NCI-H748 (cell line): ENCODE measurements at regions not wholly inside any gene's neighbourhood (a gene's known extent, or its start where the extent isn't known, plus 50 kb on each side); places are given as distances from the start of the nearest gene placed in this dataset.

Experiments
- DNase-seq: peaks from one replicate; lab custom pipeline; 2025; ENCODE audit not compliant: unreplicated experiment; lab: John Stamatoyannopoulos, UW

DNA sequence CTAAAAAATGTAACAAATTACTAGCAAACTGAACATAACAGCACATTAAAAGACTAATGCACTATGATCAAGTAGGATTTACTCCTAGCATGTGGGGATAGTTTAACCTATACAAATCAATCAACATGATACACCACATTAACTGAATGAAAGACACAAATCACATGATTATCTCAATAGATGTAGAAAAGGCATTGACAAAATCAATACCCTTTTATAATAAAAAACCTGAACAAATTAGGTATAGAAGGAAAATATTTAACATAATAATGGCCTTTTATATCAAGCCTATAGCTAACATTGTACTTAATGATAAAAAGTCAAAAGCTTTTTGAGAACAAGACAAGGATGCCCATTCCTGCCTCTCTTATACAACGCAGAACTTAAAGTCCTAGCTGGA, 540.0 kb downstream of the RERGL start:
- DNase-seq, result no peak

DNA sequence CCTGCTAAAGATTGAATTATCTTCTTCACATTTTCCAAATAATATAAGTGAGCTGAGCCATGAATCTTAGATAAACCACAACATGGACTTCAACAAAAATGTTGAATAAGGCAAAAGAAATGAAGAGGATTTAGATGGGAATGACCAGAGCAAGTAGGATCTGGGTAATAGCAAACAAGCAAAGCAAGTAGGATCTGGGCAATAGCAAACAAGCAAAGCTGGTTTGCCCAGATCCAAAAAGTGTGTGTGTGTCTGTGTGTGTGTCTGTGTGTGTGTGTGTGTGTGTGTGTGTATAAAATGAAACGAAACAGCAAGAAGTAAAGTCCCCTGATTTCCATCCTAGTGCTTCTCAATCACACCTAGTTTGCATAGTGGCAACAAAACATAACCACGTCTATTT, 549.1 kb downstream of the RERGL start:
- no peak for DNase-seq

DNA sequence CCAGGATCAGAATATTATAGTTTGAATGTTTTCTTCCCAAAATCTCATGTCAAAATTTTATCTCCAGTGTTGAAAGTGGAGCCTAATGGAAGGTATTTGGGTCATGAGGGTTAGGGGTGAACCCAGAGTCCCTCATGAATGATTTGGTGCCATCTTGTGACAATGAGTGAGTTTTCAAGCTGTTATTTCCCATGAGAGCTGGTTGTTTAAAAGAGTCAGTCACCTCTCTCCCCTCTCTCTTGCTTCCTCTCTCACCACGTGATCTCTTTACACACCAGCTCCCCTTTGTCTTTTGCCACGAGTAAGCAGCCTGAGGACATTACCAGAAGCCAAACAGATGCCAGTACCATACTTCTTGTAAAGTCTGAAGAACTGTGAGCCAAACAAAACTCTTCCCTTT, 561.6 kb downstream of the RERGL start:
- DNase-seq, result peak; percentile 9

DNA sequence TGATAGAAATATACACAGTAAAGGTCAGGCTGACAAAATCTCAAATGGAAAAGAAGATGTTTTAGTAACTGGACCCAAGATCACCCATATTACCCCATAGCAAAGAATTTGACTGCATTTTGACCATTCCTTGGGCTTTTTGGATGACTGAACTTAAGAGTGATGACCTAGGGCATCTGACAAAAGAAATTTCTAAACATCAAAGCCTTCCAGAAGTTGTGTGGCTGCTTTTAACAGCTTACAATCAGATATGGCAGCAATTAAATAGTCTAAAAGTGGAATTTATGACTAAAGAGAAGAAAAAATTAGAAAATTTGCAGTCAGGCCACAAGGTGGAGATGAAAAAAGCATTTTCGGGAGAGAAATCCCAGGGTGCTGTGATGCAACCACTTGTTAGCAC, 563.0 kb downstream of the RERGL start:
- DNase-seq, result no peak

DNA sequence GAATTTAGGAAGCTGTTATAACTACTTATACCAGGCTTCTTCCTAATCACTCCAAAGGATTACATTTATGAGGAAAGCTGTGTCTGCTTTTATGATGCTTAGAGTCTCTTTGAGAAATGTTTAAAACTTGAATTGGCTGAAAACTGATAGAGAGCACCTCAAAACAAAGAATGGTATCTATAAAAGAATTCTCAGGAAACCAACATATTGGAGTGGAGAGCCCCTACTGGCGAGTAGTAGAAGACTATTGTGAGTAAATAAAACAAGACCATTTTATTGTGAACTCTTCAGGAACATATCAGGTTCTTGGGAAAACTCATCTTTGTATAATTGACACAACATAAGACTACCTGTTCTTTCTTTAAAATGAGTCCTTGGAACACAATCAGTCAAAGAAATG, 578.6 kb downstream of the RERGL start:
- DNase-seq, result no peak

DNA sequence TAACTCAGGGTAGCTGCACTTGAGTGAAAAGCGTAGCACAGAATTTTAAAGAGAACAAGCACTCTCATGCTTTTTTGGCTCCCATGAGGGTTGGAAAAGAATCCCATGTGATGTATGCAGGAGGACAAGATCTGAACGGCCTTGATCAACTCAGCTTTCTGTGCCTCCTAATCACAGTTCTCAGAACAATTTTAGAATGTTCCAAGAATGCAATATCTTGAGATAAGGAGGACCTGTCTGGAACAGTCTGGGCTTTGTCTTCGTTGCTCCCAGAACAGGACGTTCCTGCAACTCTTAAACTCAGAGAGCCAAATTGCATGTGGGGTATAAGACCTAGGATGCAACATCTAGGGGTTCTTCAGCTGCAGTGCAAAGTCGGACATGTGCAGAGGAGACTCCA, 582.7 kb downstream of the RERGL start:
- no peak for DNase-seq

DNA sequence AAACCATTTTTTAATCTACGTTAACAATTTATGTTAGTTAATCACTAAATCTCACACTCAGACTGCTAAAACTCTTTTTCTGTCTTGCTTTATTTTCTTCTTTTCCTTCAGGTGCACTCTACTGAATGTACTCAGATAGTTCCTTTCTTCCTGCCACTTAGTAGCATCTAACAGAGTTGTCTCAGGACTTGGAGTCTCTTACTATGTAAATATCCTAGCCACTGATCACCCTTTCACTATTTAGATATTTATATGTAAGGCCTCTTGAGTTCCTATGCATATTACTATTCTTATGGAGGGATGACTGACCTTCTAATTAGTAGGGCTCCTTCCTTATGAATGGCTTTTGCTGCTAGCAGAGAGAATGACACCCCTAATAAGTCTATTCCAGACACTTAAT, 586.3 kb downstream of the RERGL start:
- DNase-seq, result no peak

DNA sequence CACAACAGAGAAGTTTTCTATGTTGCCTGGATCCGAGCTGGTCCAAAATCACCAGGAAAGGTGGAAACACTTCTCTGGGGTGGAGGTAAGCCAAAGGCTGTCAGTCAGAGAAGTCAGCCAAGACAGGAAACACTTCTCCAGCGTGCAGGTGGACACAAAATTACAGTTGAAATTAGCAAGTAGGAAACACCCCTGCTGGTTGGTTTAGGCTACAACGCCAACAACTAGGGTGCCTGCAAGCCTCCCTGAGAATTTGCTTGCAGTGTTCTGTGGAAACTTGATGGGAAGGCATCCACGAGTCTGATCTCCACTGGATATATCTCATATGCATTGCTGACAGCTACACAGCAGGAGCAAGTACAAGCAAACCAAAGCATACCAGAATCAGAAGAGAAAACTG, 600.5 kb downstream of the RERGL start:
- DNase-seq, result no peak

DNA sequence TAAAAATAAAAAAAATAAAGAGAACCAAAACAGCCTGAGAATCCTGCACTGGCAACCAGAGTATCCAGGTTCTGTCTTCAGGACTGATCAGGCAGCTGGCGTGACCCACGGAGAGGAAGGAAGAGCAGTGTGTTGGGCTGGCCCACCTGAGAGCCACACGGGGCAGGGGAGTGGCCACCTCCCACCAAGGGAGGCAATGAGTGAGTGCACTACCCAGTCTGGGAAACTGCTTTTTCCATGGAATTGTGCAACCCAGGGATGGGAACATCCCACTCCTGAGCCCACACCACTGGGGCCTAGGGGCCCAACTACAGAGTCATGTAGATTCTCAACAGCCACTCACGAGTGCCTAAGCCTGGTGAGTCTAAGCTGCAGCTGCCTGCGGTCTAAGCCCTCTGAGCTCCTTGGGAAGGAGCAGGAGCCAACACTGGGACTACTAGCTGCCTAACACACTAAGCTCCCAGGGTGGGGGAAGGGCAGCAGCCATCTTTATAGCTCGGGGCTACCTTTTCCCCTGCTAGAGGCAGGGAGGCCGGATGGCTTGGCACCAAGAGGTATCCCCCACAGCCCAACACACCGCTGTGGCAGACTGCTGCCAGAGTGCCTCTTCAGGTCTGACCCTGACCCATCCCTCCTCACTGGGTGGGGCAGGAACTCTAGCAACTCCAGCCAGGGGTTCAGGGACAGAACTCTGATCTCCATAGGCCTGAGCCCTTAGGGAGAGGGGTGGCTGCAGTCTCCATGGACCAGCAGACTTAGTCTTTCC, 610.9 kb downstream of the RERGL start:
- DNase-seq, result no peak

DNA sequence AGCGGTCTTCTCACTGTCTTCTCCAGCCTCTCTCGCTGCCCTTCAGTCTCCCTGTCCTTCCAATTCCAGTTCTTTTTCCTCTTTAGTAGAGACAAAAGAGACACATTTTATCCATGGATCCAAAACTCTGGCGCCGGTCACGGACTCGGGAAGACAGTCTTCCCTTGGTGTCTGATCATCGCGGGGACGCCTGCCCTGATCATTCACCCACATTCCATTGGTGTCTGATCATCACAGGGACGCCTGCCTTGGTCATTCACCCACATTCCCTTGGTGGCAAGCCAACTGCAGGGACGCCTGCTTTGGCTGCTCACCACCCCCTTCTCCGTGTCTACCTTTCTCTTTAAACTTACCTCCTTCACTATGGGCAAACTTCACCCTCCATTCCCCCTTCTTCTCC, 619.5 kb downstream of the RERGL start:
- DNase-seq, result no peak

DNA sequence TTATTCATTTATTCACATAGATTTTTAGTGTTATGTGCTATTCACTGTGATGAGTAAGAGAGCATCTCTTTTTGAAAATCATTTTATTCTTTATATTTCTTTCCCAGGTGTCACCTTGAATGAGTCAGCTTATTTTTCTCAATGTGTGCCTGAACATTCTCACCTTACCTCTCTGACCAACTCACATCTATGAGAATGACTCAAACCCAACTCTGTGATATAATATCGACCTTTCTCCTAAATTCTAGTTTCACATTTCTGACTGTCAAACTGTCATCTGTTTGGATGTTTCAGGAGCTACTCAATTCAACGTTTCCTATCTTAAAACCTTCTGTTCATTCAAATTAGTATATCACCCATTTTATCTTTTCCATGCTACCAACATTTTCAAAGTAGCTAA, 630.8 kb downstream of the RERGL start:
- no peak for DNase-seq

DNA sequence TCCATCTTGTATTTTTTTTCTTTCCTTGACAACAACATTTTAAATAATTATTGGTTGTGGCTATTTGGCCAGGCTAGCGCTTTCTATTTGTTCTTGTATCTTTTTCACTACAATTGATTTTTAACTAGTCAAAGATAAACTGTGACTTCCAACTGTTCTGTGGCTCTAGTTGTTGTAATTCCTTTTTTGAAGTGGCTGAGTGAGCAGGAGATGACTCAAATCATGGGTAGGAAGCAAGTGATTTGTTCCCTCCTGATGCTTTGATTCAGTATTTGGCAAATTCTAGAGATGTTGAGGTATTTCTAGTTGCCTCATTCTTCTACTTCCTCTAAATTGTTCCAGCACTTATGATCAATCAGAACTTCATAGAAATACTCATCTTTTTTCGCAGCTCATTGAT, 633.5 kb downstream of the RERGL start:
- DNase-seq, result no peak

DNA sequence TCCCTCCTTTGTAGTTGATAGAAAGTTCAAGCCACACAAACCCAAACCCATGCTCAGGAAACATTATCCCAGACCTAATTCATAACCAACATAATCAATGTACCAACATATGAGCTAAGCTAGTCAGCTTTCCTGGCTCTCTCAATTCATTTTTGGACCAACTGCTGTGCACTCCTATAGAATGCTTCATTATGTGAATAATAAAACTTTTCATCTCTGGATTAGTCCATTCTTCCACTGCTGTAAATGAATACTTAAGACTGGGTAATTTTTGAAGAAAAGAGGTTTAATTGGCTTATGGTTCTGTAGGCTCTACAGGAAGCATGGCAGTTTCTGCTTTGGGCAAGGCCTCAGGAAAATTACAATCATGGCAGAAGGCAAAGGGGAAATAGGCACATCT, 651.9 kb downstream of the RERGL start:
- DNase-seq, result no peak

DNA sequence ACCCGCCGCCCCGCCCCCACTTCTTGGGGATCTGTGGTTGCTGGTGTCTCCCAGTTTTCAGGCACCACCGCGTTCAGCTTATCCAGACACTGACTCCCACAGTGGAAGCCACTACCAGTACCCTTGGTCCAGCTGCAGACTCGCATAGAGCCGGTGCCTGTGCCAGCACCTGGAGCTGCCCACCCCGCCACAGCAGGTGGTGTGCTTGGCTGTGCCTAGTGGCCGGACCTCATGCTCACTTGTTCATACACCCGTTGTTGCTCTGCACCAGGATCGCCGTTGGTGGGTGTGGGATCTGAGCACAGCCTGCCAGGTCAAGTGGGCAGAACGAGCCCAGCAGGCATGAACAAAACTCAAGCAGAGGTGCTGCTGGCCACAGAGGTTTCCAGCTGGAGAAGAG, 673.2 kb downstream of the RERGL start:
- no peak for DNase-seq

DNA sequence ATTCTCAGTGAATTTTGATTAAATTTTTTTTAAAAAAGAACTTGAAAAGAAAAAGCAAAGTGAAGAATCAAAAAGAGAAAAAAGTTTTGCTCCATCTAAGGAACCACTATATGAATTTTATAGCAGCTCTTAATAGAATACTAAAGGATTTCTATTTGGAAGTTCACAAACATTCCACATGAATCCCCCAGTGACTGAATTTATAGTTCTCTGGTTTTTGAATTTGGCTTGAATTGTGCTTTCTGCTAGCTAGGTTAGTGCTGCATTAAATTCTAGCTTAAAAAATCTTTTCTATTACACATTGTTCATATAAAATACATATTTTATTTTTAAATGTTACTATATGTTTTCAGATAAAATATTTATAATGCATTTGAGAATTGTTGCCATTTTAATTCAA, 675.4 kb downstream of the RERGL start:
- DNase-seq, result no peak

DNA sequence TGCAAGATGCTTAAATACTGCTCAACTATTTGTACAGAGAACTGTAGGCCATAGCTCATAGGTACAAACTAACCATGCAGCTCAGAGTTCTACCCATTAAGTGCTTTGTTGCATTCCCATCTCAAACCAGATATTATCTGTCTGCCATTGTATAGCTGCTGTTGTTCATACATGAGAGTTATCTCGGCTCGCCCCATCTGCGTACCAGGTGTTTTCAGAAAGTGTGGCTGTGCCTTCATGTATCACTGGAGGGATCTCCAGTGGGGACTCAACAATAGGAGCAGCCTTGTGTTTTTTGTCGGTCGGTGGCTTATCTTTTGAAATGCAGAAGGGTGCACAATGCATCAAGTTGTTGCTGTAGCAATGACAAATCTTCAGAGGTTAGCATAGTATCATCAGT, 678.3 kb downstream of the RERGL start:
- no peak for DNase-seq

DNA sequence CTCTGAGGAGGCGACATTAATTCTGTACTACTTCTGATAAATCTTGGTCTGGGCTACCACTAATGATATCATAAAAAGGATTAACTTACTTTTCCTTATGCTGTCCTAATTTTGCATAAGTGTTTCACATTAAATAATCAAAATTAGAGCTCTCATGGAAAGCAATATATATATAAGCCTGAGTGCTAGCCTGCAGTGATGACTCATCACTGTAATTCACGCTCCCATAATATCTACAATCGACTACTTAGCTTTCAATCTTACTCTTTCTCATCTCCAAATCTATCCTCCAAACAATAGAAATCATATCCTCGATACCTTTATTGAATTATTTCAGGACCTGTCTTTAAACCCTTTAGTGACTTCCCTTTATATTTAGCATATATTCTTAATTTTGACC, 701.3 kb downstream of the RERGL start:
- DNase-seq, result no peak

DNA sequence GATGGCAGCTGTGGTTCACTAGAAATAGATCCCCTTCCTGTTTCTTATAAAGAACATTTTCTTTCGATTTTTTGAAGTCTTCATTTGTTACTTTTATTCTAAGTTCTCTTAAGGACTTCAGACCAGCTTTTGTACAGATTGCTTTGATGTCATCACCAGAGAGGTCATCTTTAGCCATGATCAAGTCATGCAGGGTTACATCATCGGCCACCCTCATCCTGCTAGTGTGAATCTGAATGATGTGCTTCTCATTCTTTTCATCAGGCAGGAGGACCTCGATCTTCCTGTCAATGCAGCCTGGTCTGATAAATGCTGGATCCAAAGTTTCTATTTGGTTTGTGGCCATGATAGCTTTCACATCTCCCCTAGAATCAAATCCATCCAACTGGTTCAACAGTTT, 706.7 kb downstream of the RERGL start:
- DNase-seq, result no peak

DNA sequence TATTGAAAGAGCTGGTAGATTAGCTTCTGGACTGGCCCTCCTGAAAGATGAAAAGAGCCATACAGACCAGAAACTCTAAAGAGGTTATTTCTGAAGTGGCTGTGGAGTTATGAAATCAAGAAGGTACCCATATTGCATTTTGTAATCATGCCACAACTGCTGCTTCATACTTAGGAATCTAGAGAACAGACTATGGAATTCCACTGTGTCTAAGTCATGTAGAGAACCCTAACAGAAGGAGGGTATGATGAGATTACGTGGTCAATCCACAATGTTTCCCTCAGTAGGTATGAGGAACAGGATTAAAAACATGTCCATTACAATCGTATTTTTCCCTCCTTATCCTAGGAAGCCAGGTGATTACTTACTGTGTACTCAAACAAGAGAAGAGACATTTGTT, 708.8 kb downstream of the RERGL start:
- no peak for DNase-seq

DNA sequence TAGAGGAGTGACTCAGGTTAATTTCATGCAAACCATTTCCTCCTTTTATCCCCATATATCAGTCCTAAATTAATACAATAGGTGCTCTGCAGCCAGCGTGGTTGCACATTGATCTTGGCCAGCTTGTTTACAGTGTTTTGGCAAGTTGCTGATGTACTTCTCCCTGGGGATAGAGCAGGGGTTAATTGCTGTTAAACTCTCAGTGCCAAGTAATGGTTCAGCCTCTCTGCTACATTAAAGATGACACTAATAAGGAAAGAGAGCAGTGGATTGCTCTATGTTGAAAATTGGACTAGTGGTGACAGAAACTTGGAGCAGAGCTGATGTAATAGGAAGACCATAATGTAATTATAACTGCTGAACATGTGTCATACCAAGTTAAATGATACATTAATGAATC, 717.5 kb downstream of the RERGL start:
- peak; percentile 39 for DNase-seq

DNA sequence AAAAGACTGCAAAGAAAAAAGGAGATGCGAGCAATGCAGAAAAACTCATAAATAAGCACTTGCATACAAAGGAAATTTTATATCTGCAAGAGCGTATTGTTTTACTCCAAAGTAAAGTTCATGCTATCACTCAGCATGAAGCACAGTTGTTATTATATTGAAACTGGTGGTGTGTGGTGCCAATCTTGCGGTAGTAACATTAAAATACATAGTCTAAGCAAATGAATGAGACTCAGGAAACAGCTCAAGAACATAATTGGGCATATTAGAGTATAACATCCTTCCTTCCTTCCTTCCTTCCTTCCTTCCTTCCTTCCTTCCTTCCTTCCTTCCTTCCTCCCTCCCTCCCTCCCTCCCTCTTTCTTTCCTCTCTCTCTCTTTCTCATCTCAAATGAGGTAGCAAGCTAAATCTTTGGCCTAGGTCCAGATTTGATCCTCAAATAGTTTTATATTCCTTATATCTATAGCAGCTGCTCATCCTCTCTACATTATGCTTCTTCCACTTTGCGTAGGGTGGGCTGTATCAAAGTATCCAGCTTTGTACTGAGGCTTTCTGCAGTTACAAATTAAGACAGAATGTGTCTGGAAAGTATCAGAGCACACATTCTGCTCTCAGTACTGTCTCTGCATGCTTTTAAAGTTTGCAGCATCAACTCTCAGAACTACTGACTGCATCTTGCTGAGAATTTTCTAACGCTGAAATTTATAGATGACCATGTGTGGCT, 718.3 kb downstream of the RERGL start:
- DNase-seq, result no peak

DNA sequence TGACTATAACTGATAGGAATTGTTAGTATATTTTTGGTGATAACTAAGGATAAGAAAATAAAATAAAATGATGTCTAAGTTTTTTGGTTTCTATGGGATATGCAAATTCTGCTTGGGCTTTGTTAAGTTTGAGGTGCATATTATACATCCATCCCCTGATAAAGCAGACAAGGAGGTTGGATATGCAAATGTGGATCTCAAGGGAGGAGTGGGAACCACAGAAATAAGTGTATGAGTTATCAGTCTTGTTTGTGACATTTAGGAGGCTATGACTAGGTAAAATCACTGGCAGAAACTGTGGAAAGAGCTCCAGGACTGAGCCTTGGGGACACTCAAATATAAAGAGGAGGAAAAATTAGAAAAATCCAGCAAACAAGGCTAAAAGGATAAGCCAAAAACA, 719.4 kb downstream of the RERGL start:
- no peak for DNase-seq

DNA sequence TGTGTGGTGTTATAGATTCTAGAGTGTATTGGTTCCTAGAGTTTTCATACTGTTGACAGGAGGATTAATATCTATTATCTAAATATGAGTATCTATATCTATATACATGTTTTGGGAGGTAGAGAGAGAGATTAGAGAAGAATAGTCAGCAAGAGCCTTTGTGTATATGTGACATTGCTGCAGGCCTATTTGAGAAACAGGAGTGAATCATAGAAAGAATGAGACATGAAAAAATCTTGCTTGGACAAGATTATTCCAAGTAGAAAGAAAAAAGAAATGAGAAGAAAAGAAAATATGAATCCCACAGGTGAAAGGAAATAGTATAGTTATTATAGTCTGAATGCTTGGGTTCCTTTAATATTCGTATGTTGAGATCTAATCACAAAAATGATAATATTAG, 720.4 kb downstream of the RERGL start:
- DNase-seq, result no peak
